ENCODE measurements at regions not wholly inside any gene's neighbourhood (a gene's known extent, or its start where the extent isn't known, plus 50 kb on each side); places are given as distances from the start of the nearest gene placed in this dataset.

DNA sequence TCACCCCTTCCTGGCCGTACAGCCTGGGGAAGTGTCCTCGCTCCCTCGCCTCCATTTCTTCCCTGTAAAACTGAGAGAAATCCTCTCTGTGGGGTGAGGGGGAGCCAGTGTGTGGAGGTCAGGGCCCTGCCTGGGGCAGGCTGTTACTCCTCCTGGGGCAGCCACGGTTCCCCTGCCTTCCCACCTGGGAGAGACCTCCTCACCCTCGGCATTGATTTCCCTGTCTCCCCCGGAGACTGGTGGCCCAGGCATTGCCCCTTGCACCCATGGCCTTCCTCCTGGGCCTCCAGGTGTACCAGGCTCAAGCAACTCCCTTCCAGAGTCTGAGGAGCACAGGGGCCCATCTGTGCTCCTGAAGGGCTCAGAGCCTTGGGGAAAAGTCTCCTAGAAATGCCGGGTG, 75.6 kb upstream of the RNU6ATAC start:
- TF ChIP-seq POLR2A (IDR thresholded peaks at IDR 0.05; ENCODE audit: low read length): no peak
- no peak for TF ChIP-seq GATA1 (IDR thresholded peaks at IDR 0.05; ENCODE audit: low read depth, low read length)

All from erythroblast (primary cell).